WTC11 (cell line): ENCODE measurements at regions not wholly inside any gene's neighbourhood (a gene's known extent, or its start where the extent isn't known, plus 50 kb on each side); places are given as distances from the start of the nearest gene placed in this dataset.

Experiments used
- ATAC-seq: fragments of 200-7000 bp; cut with Tn5 transposase; 2 replicates; pipeline ENCODE4 v1.10.0; 2021; ENCODE audit warnings: mild to moderate bottlenecking, moderate library complexity
- CTCF ChIA-PET: fragments of 300-600 bp; sonication (Branson Sonifier 250); formaldehyde crosslinking; loops from one replicate; lab custom pipeline; 2021; ENCODE audit warnings: antibody characterized with exemption; lab: Charles Lee
- POLR2A ChIA-PET: fragments of 350-600 bp; sonication (Branson Sonifier 250); formaldehyde crosslinking; loops from one replicate; lab custom pipeline; 2021; ENCODE audit warnings: antibody characterized with exemption; lab: Charles Lee
- DNase-seq: peaks from one replicate; pipeline ENCODE4 v3.0.0; 2021; ENCODE audit warnings: low spot score
- H3K27ac Mint-ChIP-seq: 2 replicates; pipeline ENCODE4 v1.8.0; 2021; ENCODE audit warnings: mixed read lengths
- H3K27me3 Mint-ChIP-seq: 2 replicates; pipeline ENCODE4 v1.8.0; 2021; ENCODE audit warnings: low read depth, mild to moderate bottlenecking, moderate library complexity, mixed read lengths
- H3K36me3 Mint-ChIP-seq: 2 replicates; pipeline ENCODE4 v1.8.0; 2021; ENCODE audit warnings: mixed read lengths
- H3K4me1 Mint-ChIP-seq: 2 replicates; pipeline ENCODE4 v1.8.0; 2022; ENCODE audit warnings: mixed read lengths
- H3K4me3 Mint-ChIP-seq: 2 replicates; pipeline ENCODE4 v1.8.0; 2021; ENCODE audit warnings: mild to moderate bottlenecking, moderate library complexity, mixed read lengths
- H3K9me3 Mint-ChIP-seq: 2 replicates; pipeline ENCODE4 v1.8.0; 2021; ENCODE audit warnings: mixed read lengths
- AFF4 ChIP-seq: sonication (generic); formaldehyde crosslinking; IDR thresholded peaks from 2 replicates; pipeline ENCODE4 v1.8.1; 2023; ENCODE audit warnings: mild to moderate bottlenecking, missing genetic modification reagents, borderline replicate concordance
- CDX4 ChIP-seq: fragments of 250-450 bp; sonication (Bioruptor Pico); IDR thresholded peaks from 2 replicates; pipeline ENCODE4 v1.9.0; 2021; ENCODE audit warnings: moderate library complexity, mild to moderate bottlenecking, inconsistent platforms, borderline replicate concordance
- FOXP1 ChIP-seq: sonication (generic); formaldehyde crosslinking; IDR thresholded peaks from 2 replicates; pipeline ENCODE4 v1.8.0; 2022; ENCODE audit warnings: missing genetic modification reagents, mild to moderate bottlenecking, moderate library complexity, borderline replicate concordance
- NFYB ChIP-seq: sonication (generic); formaldehyde crosslinking; conservative IDR thresholded peaks from 2 replicates; pipeline ENCODE4 v1.8.0; 2022; ENCODE audit warnings: low read depth, missing genetic modification reagents
- NR3C1 ChIP-seq: sonication (generic); formaldehyde crosslinking; conservative IDR thresholded peaks from 2 replicates; pipeline ENCODE4 v1.8.1; 2023; ENCODE audit warnings: low read depth, mild to moderate bottlenecking, missing genetic modification reagents
- RELA ChIP-seq: sonication (generic); formaldehyde crosslinking; IDR thresholded peaks from 2 replicates; pipeline ENCODE4 v1.8.1; 2022; ENCODE audit warnings: missing genetic modification reagents, mild to moderate bottlenecking, borderline replicate concordance
- ZNF396 ChIP-seq: fragments of 250-450 bp; sonication (Bioruptor Pico); IDR thresholded peaks from 2 replicates; pipeline ENCODE4 v1.8.0; 2021; ENCODE audit warnings: mild to moderate bottlenecking, moderate library complexity, borderline replicate concordance
- ZNF671 ChIP-seq: fragments of 250-450 bp; sonication (Bioruptor Pico); IDR thresholded peaks from 2 replicates; pipeline ENCODE4 v1.8.0; 2021; ENCODE audit warnings: mild to moderate bottlenecking
- ZSCAN18 ChIP-seq: fragments of 250-450 bp; sonication (Bioruptor Pico); IDR thresholded peaks from 2 replicates; pipeline ENCODE4 v2.1.2; 2022; ENCODE audit warnings: mild to moderate bottlenecking, moderate library complexity

- ATAC-seq (peak; percentile 65), DNase-seq (peak; percentile 22)
- peak overlapping the region; percentile 50 for H3K4me3 Mint-ChIP-seq
- TF ChIP-seq ZSCAN18 (CRISPR knock-in tag) = peak; percentile 62; the same call in 1 of the 2 replicates
- 0 out of 2 replicates have a peak, but pooled peaks have one; percentile 19 for TF ChIP-seq ZNF671 (CRISPR knock-in tag)
- no peak for TF ChIP-seq NR3C1
- TF ChIP-seq FOXP1 (CRISPR knock-in tag) = 0 out of 2 replicates have a peak, but pooled peaks have one; percentile 27
- no peaks in the 10 kb centered on the region for H3K36me3 Mint-ChIP-seq
- CTCF ChIA-PET = interaction anchor here (1.2 to 3.2 kb wide), 5 partner anchors 29 to 231 kb away, joined by 3 to 19 read pairs (median 6); no protein-coding TSS in a partner anchor
- peaks cover 86% of the 10 kb centered on the region for H3K4me1 Mint-ChIP-seq
- peaks cover 98% of the 10 kb centered on the region for H3K27me3 Mint-ChIP-seq
- peak overlapping the region; percentile 78 for H3K27ac Mint-ChIP-seq
- POLR2A ChIA-PET = interaction anchor here (0.7 kb wide), 1 partner anchor 12 kb away, joined by 3 read pairs; no protein-coding TSS in a partner anchor
- H3K9me3 Mint-ChIP-seq = no peaks in the 10 kb centered on the region
These were observed 357.2 kb downstream of the SH2D4B start for GRCh38 chr10:80894797-80895467.

- Mint-ChIP-seq H3K9me3 (no peaks in the 10 kb centered on the region), H3K27ac (no peak overlapping the region), H3K4me3 (no peak overlapping the region), H3K4me1 (peaks cover 78% of the 10 kb centered on the region), H3K27me3 (peaks cover 97% of the 10 kb centered on the region), H3K36me3 (no peaks in the 10 kb centered on the region)
- no peak for TF ChIP-seq CDX4 (CRISPR knock-in tag)
- TF ChIP-seq FOXP1 (CRISPR knock-in tag) = no peak
- ChIA-PET POLR2A (no interaction called here), CTCF (interaction anchor here (1.3 to 3.0 kb wide), 2 partner anchors 28 to 233 kb away, joined by 4 to 17 read pairs; no protein-coding TSS in a partner anchor)
- no peak for DNase-seq
- no peak for ATAC-seq
These were observed 358.4 kb downstream of the SH2D4B start for GRCh38 chr10:80896076-80896475.

GRCh38 chr10:80896959-80897358, 359.3 kb downstream of the SH2D4B start:
- peaks cover 79% of the 10 kb centered on the region for H3K4me1 Mint-ChIP-seq
- no peak overlapping the region for H3K4me3 Mint-ChIP-seq
- no peaks in the 10 kb centered on the region for H3K36me3 Mint-ChIP-seq
- no peak overlapping the region for H3K27ac Mint-ChIP-seq
- TF ChIP-seq NFYB (CRISPR knock-in tag) = no peak
- TF ChIP-seq RELA (CRISPR knock-in tag) = no peak
- no peak for TF ChIP-seq ZNF396
- POLR2A ChIA-PET = interaction anchor here (0.5 kb wide), 1 partner anchor 123 kb away, joined by 3 read pairs; no protein-coding TSS in a partner anchor
- CTCF ChIA-PET = interaction anchor here (1.0 to 3.0 kb wide), 6 partner anchors 27 to 300 kb away, joined by 3 to 17 read pairs (median 4); no protein-coding TSS in a partner anchor
- H3K9me3 Mint-ChIP-seq = no peaks in the 10 kb centered on the region
- DNase-seq = no peak
- peaks cover 92% of the 10 kb centered on the region for H3K27me3 Mint-ChIP-seq
- ATAC-seq = no peak

GRCh38 chr10:80900661-80901060, 363.0 kb downstream of the SH2D4B start:
- Mint-ChIP-seq H3K27ac (no peak overlapping the region), H3K4me1 (peaks cover 47% of the 10 kb centered on the region), H3K9me3 (peaks cover 5% of the 10 kb centered on the region), H3K36me3 (no peaks in the 10 kb centered on the region), H3K4me3 (no peak overlapping the region), H3K27me3 (peaks cover 63% of the 10 kb centered on the region)
- ChIA-PET POLR2A (no interaction called here), CTCF (no interaction called here)
- no peak for TF ChIP-seq AFF4
- ATAC-seq (no peak), DNase-seq (no peak)
